HEK293 (cell line): ENCODE measurements at regions not wholly inside any gene's neighbourhood (a gene's known extent, or its start where the extent isn't known, plus 50 kb on each side); places are given as distances from the start of the nearest gene placed in this dataset.

Experiments used
- CTCF ChIA-PET: fragments of 350-600 bp; formaldehyde crosslinking; extraction: SDS; loops from one replicate; lab custom pipeline; 2021; ENCODE audit warnings: antibody characterized with exemption; lab: Yijun Ruan, JAX
- POLR2A ChIA-PET: fragments of 300-600 bp; formaldehyde crosslinking; extraction: SDS; loops from one replicate; lab custom pipeline; 2020; ENCODE audit warnings: antibody characterized with exemption, inconsistent platforms; lab: Yijun Ruan, JAX
- H3K27ac ChIP-seq: fragments of 200-500 bp; sonication (Bioruptor generic); 2 replicates; pipeline ENCODE4 v1.5.1; 2014; ENCODE audit warnings: low read depth, low read length, control low read depth, inconsistent platforms; ENCODE audit errors: extremely low read depth
- H3K36me3 ChIP-seq, 2 experiments: fragments of 200-500 bp in 1 of 2; sonication (Bioruptor generic) in 1 of 2; 1 replicate in 1 of 2; 2 replicates in 1 of 2; pipeline ENCODE4 v1.5.1; 2014 to 2017; ENCODE audit warnings: inconsistent platforms in 2 of 2, low read length in 2 of 2; ENCODE audit not compliant: control insufficient read depth in 2 of 2, insufficient read depth in 1 of 2
- H3K4me1 ChIP-seq: fragments of 200-500 bp; sonication (Bioruptor generic); 2 replicates; pipeline ENCODE4 v1.5.1; 2014; ENCODE audit warnings: mild to moderate bottlenecking, low read length, inconsistent platforms; ENCODE audit not compliant: control insufficient read depth, insufficient read depth
- H3K4me3 ChIP-seq: 2 replicates; pipeline ENCODE4 v1.5.1; 2011; ENCODE audit warnings: low read depth, mild to moderate bottlenecking, control low read depth, low read length, moderate library complexity
- H3K9me3 ChIP-seq: fragments of 200-500 bp; sonication (Bioruptor generic); 2 replicates; pipeline ENCODE4 v1.5.1; 2014; ENCODE audit warnings: low read depth, low read length, inconsistent platforms; ENCODE audit not compliant: control insufficient read depth, insufficient read depth
- EGR2 ChIP-seq: fragments of 450-650 bp; formaldehyde crosslinking; IDR thresholded peaks from 2 replicates; pipeline ENCODE4 v1.5.1; 2016; ENCODE audit warnings: low read depth, missing biosample characterization, missing genetic modification characterization
- HOXA7 ChIP-seq: sonication (generic); formaldehyde crosslinking; IDR thresholded peaks from 2 replicates; pipeline ENCODE4 v1.8.1; 2022; ENCODE audit warnings: missing genetic modification reagents, borderline replicate concordance
- HOXD13 ChIP-seq: sonication (generic); formaldehyde crosslinking; IDR thresholded peaks from 2 replicates; pipeline ENCODE4 v1.8.0; 2022; ENCODE audit warnings: missing genetic modification reagents, borderline replicate concordance
- KLF10 ChIP-seq: fragments of 450-650 bp; IDR thresholded peaks from 2 replicates; pipeline ENCODE4 v1.5.1; 2018; ENCODE audit warnings: missing biosample characterization, mild to moderate bottlenecking, missing genetic modification characterization
- KLF17 ChIP-seq: fragments of 450-650 bp; formaldehyde crosslinking; IDR thresholded peaks from 2 replicates; pipeline ENCODE4 v1.5.1; 2016; ENCODE audit warnings: missing biosample characterization, missing genetic modification characterization
- KLF8 ChIP-seq: fragments of 450-650 bp; formaldehyde crosslinking; IDR thresholded peaks from 2 replicates; pipeline ENCODE4 v1.5.1; 2016; ENCODE audit warnings: missing biosample characterization, missing genetic modification characterization
- OSR2 ChIP-seq: fragments of 450-650 bp; formaldehyde crosslinking; IDR thresholded peaks from 2 replicates; pipeline ENCODE4 v1.5.1; 2016; ENCODE audit warnings: missing biosample characterization, missing genetic modification characterization
- ZFHX2 ChIP-seq: fragments of 450-650 bp; formaldehyde crosslinking; conservative IDR thresholded peaks from 2 replicates; pipeline ENCODE4 v1.5.1; 2016; ENCODE audit warnings: missing biosample characterization, missing genetic modification characterization
- ZFP3 ChIP-seq: fragments of 450-650 bp; formaldehyde crosslinking; IDR thresholded peaks from 2 replicates; pipeline ENCODE4 v1.5.1; 2016; ENCODE audit warnings: low read depth, missing biosample characterization, missing genetic modification characterization
- ZFP41 ChIP-seq: fragments of 450-650 bp; formaldehyde crosslinking; IDR thresholded peaks from 2 replicates; pipeline ENCODE4 v1.5.1; 2016; ENCODE audit warnings: missing biosample characterization, missing genetic modification characterization, borderline replicate concordance
- ZNF354C ChIP-seq: fragments of 450-650 bp; formaldehyde crosslinking; IDR thresholded peaks from 2 replicates; pipeline ENCODE4 v1.5.1; 2016; ENCODE audit warnings: missing biosample characterization, missing genetic modification characterization, low read depth, borderline replicate concordance
- ZNF433 ChIP-seq: fragments of 450-650 bp; formaldehyde crosslinking; IDR thresholded peaks from 2 replicates; pipeline ENCODE4 v1.5.1; 2016; ENCODE audit warnings: missing biosample characterization, missing genetic modification characterization, low read depth
- ZNF48 ChIP-seq: fragments of 450-650 bp; formaldehyde crosslinking; IDR thresholded peaks from 2 replicates; pipeline ENCODE4 v1.5.1; 2016; ENCODE audit warnings: missing biosample characterization, missing genetic modification characterization
- ZNF548 ChIP-seq: fragments of 450-650 bp; formaldehyde crosslinking; IDR thresholded peaks from 2 replicates; pipeline ENCODE4 v1.5.1; 2016; ENCODE audit warnings: missing biosample characterization, missing genetic modification characterization
- ZNF555 ChIP-seq: fragments of 450-650 bp; formaldehyde crosslinking; conservative IDR thresholded peaks from 2 replicates; pipeline ENCODE4 v1.5.1; 2017; ENCODE audit warnings: missing biosample characterization, mild to moderate bottlenecking, missing genetic modification characterization, inconsistent platforms
- ZNF558 ChIP-seq: fragments of 450-650 bp; formaldehyde crosslinking; IDR thresholded peaks from 2 replicates; pipeline ENCODE4 v1.5.1; 2016; ENCODE audit warnings: missing biosample characterization, missing genetic modification characterization
- ZNF580 ChIP-seq: fragments of 450-650 bp; formaldehyde crosslinking; IDR thresholded peaks from 2 replicates; pipeline ENCODE4 v1.5.1; 2016; ENCODE audit warnings: missing biosample characterization, missing genetic modification characterization
- ZNF585B ChIP-seq: fragments of 450-650 bp; formaldehyde crosslinking; IDR thresholded peaks from 2 replicates; pipeline ENCODE4 v1.5.1; 2016; ENCODE audit warnings: missing biosample characterization, missing genetic modification characterization
- ZNF623 ChIP-seq: fragments of 450-650 bp; formaldehyde crosslinking; IDR thresholded peaks from 2 replicates; pipeline ENCODE4 v1.5.1; 2016; ENCODE audit warnings: missing biosample characterization, missing genetic modification characterization
- ZNF626 ChIP-seq: fragments of 450-650 bp; sonication (Bioruptor Pico); formaldehyde crosslinking; IDR thresholded peaks from 2 replicates; pipeline ENCODE4 v1.5.1; 2018; ENCODE audit warnings: missing biosample characterization, missing genetic modification characterization, inconsistent platforms
- ZNF660 ChIP-seq: fragments of 450-650 bp; IDR thresholded peaks from 2 replicates; pipeline ENCODE4 v1.5.1; 2018; ENCODE audit warnings: missing biosample characterization, mild to moderate bottlenecking, missing genetic modification characterization
- ZSCAN30 ChIP-seq: fragments of 450-650 bp; IDR thresholded peaks from 2 replicates; pipeline ENCODE4 v1.5.1; 2018; ENCODE audit warnings: missing biosample characterization, mild to moderate bottlenecking, missing genetic modification characterization, moderate library complexity
- TF ChIP-seq, protein P1 (sequence below): fragments of 450-650 bp; formaldehyde crosslinking; IDR thresholded peaks from 2 replicates; pipeline ENCODE4 v1.5.1; 2016; ENCODE audit warnings: missing biosample characterization, missing genetic modification characterization
- TF ChIP-seq, protein P2 (sequence below): fragments of 450-650 bp; formaldehyde crosslinking; IDR thresholded peaks from 2 replicates; pipeline ENCODE4 v1.5.1; 2017; ENCODE audit warnings: missing biosample characterization, missing genetic modification characterization

DNA sequence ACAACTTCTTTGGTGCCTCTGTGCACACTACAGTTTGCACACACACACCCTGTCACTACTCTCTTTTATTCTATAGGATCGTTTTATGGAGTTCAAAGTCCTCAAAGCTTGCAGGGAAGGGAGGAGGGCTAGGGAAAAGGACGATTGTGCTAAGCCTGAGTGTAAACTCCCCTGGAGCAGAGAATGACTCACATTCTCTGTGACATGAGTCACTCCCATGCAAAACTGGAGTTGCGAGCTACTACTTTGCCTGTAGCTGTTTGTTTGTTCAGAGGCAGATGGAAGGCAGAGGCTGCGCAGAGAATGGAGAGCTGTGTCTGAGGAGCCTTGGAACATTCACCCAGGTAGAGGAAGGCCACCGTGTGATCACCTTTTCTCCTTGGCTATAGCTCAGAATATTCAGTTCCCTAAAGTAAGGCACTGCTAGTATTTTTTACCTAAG is 80.5 kb upstream of the MBNL2 start (continued):
- no peak for TF ChIP-seq ZNF548 (tag by site-specific recombination)
- no peak for TF ChIP-seq KLF8 (tag by site-specific recombination)
- TF ChIP-seq OSR2: peak; percentile 88
- no peak for TF ChIP-seq HOXD13 (CRISPR knock-in tag)
- TF ChIP-seq ZNF626 (tag by site-specific recombination): no peak
- TF ChIP-seq ZNF585B (tag by site-specific recombination): no peak
- TF ChIP-seq HOXA7 (CRISPR knock-in tag): no peak
- no peak for TF ChIP-seq ZNF580
- no peak for TF ChIP-seq ZFP41 (tag by site-specific recombination)
- no peak for TF ChIP-seq KLF10 (tag by site-specific recombination)
- TF ChIP-seq, all 188 proteins: peak for 29

DNA sequence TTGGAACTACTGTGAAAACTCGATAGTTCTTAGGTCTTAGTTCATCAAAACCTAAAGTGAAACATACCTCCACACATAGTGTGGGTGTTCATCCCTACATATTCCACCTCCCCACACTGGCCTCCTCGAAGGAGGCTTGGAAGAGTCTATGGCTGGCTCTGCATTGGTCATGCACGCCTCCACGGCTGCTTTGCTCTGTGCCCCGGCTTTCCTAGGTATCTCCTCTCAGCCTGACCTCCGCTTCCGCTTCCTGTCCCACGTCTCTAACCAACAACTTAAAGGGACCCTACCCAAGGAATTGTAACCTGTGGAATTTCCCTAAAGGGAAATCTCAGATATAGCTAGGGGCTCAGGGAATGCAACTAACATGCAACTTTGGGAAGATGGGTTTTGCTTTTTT is 79.7 kb upstream of the MBNL2 start:
- Histone ChIP-seq H3K36me3 (no peaks in the 10 kb centered on the region), H3K4me1 (0 out of 2 replicates have a peak, but pooled peaks cover 2% of the 10 kb centered on the region), H3K4me3 (peak overlapping the region; percentile 30), H3K27ac (no peak overlapping the region), H3K9me3 (no peaks in the 10 kb centered on the region)
- CTCF ChIA-PET: interaction anchor here (0.6 to 2.1 kb wide), 6 partner anchors 10 to 71 kb away, joined by 3 to 8 read pairs (median 4); no protein-coding TSS in a partner anchor
- POLR2A ChIA-PET: interaction anchor here (0.6 to 2.2 kb wide), 4 partner anchors 31 to 386 kb away, joined by 4 to 12 read pairs (median 4); partner anchors contain the start of gene MBNL2
- peak; percentile 42 for TF ChIP-seq ZFHX2 (tag by site-specific recombination)
- TF ChIP-seq, protein P1, sequence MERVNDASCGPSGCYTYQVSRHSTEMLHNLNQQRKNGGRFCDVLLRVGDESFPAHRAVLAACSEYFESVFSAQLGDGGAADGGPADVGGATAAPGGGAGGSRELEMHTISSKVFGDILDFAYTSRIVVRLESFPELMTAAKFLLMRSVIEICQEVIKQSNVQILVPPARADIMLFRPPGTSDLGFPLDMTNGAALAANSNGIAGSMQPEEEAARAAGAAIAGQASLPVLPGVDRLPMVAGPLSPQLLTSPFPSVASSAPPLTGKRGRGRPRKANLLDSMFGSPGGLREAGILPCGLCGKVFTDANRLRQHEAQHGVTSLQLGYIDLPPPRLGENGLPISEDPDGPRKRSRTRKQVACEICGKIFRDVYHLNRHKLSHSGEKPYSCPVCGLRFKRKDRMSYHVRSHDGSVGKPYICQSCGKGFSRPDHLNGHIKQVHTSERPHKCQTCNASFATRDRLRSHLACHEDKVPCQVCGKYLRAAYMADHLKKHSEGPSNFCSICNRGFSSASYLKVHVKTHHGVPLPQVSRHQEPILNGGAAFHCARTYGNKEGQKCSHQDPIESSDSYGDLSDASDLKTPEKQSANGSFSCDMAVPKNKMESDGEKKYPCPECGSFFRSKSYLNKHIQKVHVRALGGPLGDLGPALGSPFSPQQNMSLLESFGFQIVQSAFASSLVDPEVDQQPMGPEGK (tag by site-specific recombination): no peak
- TF ChIP-seq ZNF48 (tag by site-specific recombination): no peak
- TF ChIP-seq ZNF354C (tag by site-specific recombination): no peak
- TF ChIP-seq EGR2 (tag by site-specific recombination): peak; percentile 18; the same call in 1 of the 2 replicates

- Histone ChIP-seq H3K27ac (no peak overlapping the region), H3K36me3 (no peaks in the 10 kb centered on the region), H3K4me3 (no peak overlapping the region), H3K4me1 (0 out of 2 replicates have a peak, but pooled peaks cover 2% of the 10 kb centered on the region), H3K9me3 (no peaks in the 10 kb centered on the region)
- CTCF ChIA-PET: interaction anchor here (0.5 kb wide), 1 partner anchor 78 kb away, joined by 3 read pairs; no protein-coding TSS in a partner anchor
- POLR2A ChIA-PET: no interaction called here
- TF ChIP-seq ZNF623 (tag by site-specific recombination) (no peak), ZNF558 (no peak), ZNF433 (no peak), KLF17 (tag by site-specific recombination) (no peak), ZFP3 (no peak), ZNF660 (tag by site-specific recombination) (no peak), ZNF555 (tag by site-specific recombination) (no peak), ZSCAN30 (tag by site-specific recombination) (no peak)
- TF ChIP-seq, protein P2, sequence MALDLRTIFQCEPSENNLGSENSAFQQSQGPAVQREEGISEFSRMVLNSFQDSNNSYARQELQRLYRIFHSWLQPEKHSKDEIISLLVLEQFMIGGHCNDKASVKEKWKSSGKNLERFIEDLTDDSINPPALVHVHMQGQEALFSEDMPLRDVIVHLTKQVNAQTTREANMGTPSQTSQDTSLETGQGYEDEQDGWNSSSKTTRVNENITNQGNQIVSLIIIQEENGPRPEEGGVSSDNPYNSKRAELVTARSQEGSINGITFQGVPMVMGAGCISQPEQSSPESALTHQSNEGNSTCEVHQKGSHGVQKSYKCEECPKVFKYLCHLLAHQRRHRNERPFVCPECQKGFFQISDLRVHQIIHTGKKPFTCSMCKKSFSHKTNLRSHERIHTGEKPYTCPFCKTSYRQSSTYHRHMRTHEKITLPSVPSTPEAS (tag by site-specific recombination): no peak
Measured at GRCh38 chr13:97145057-97145456, 77.1 kb upstream of the MBNL2 start.
